NT2/D1 (cell line): ENCODE measurements at regions not wholly inside any gene's neighbourhood (a gene's known extent, or its start where the extent isn't known, plus 50 kb on each side); places are given as distances from the start of the nearest gene placed in this dataset.
"Not testable (repeated sequence)": the region's sequence is repeated elsewhere in the genome, so short reads cannot be mapped to it uniquely, and the experiment has no call there.

ENCODE experiments used
- DNase-seq: peaks from one replicate; pipeline ENCODE4 v3.0.0-alpha.2; 2011; ENCODE audit warnings: low read depth, low spot score
- H3K27me3 ChIP-seq: 2 replicates; pipeline ENCODE4 v1.6.0; 2011; ENCODE audit warnings: mild to moderate bottlenecking; ENCODE audit not compliant: insufficient read length, insufficient read depth
- H3K36me3 ChIP-seq: 2 replicates; pipeline ENCODE4 v1.6.1; 2011; ENCODE audit warnings: mild to moderate bottlenecking, low read length, mixed read lengths; ENCODE audit not compliant: insufficient read depth, insufficient read length
- H3K4me1 ChIP-seq: 2 replicates; pipeline ENCODE4 v1.5.1; 2011; ENCODE audit not compliant: insufficient read depth, insufficient read length
- H3K4me3 ChIP-seq: 2 replicates; pipeline ENCODE4 v1.5.1; 2011; ENCODE audit warnings: low read depth; ENCODE audit not compliant: insufficient read length
- H3K9ac ChIP-seq: 2 replicates; pipeline ENCODE4 v1.6.0; 2011; ENCODE audit warnings: low read depth; ENCODE audit not compliant: insufficient read length
- H3K9me3 ChIP-seq: 2 replicates; pipeline ENCODE4 v1.5.1; 2011; ENCODE audit warnings: mild to moderate bottlenecking, low read length; ENCODE audit not compliant: insufficient read depth

GRCh38 chr17:18546514-18547398 lies 70.2 kb downstream of the LGALS9C start:
- not testable (repeated sequence) for H3K4me1 ChIP-seq

GRCh38 chr17:18557086-18557485 lies 80.5 kb downstream of the LGALS9C start:
- not testable (repeated sequence) for DNase-seq, H3K36me3 ChIP-seq, H3K4me1 ChIP-seq

More at GRCh38 chr17:18546514-18547398, 70.2 kb downstream of the LGALS9C start:
- DNase-seq, H3K27me3 ChIP-seq, H3K4me3 ChIP-seq, H3K36me3 ChIP-seq, H3K9me3 ChIP-seq, H3K9ac ChIP-seq: not testable (repeated sequence)

GRCh38 chr17:18563381-18564098 lies 80.7 kb downstream of the TBC1D28 start:
- H3K9me3 ChIP-seq, H3K9ac ChIP-seq, DNase-seq, H3K36me3 ChIP-seq, H3K4me3 ChIP-seq, H3K4me1 ChIP-seq, H3K27me3 ChIP-seq: not testable (repeated sequence)

More at GRCh38 chr17:18557086-18557485, 80.5 kb downstream of the LGALS9C start:
- not testable (repeated sequence) for H3K9ac ChIP-seq, H3K4me3 ChIP-seq, H3K9me3 ChIP-seq, H3K27me3 ChIP-seq

GRCh38 chr17:18564099-18564448 lies 80.1 kb downstream of the TBC1D28 start:
- not testable (repeated sequence) for H3K9me3 ChIP-seq, H3K36me3 ChIP-seq, H3K9ac ChIP-seq, H3K4me3 ChIP-seq, H3K27me3 ChIP-seq, H3K4me1 ChIP-seq
- peak; percentile 2 for DNase-seq

GRCh38 chr17:18568108-18568995 lies 75.8 kb downstream of the TBC1D28 start:
- not testable (repeated sequence) for H3K27me3 ChIP-seq, H3K36me3 ChIP-seq, H3K4me3 ChIP-seq, H3K4me1 ChIP-seq, H3K9me3 ChIP-seq, DNase-seq
- peak overlapping the region; percentile 50 for H3K9ac ChIP-seq

GRCh38 chr17:18569489-18569913 lies 74.7 kb downstream of the TBC1D28 start:
- H3K36me3 ChIP-seq, H3K9me3 ChIP-seq, H3K27me3 ChIP-seq, H3K4me3 ChIP-seq, H3K9ac ChIP-seq, H3K4me1 ChIP-seq: not testable (repeated sequence)
- DNase-seq: peak; percentile 92

- not testable (repeated sequence) for DNase-seq
Observed at GRCh38 chr17:18572536-18572935, 71.7 kb downstream of the TBC1D28 start.

GRCh38 chr17:18574137-18574536 lies 70.1 kb downstream of the TBC1D28 start:
- H3K9ac ChIP-seq, H3K9me3 ChIP-seq, H3K4me1 ChIP-seq, H3K36me3 ChIP-seq, H3K4me3 ChIP-seq, H3K27me3 ChIP-seq: not testable (repeated sequence)
- peak; percentile 3 for DNase-seq

More at GRCh38 chr17:18572536-18572935, 71.7 kb downstream of the TBC1D28 start:
- not testable (repeated sequence) for H3K27me3 ChIP-seq, H3K4me1 ChIP-seq, H3K4me3 ChIP-seq, H3K9me3 ChIP-seq, H3K36me3 ChIP-seq, H3K9ac ChIP-seq
